ENCODE measurements at regions not wholly inside any gene's neighbourhood (a gene's known extent, or its start where the extent isn't known, plus 50 kb on each side); places are given as distances from the start of the nearest gene placed in this dataset.

- TF ChIP-seq POLR2A (IDR thresholded peaks at IDR 0.05; ENCODE audit: low read depth, low read length) (no peak), POLR2AphosphoS5 (IDR thresholded peaks at IDR 0.05; ENCODE audit: low read depth, low read length) (no peak)
These were observed 237.6 kb downstream of the RAP2B start for GRCh38 chr3:153399636-153400035.
